AG04450 (cell line): ENCODE measurements at regions not wholly inside any gene's neighbourhood (a gene's known extent, or its start where the extent isn't known, plus 50 kb on each side); places are given as distances from the start of the nearest gene placed in this dataset.

Experiments used
- CTCF ChIA-PET: fragments of 300-600, 350-600 bp; formaldehyde crosslinking; extraction: SDS; loops from one replicate; lab custom pipeline; 2022; ENCODE audit warnings: antibody characterized with exemption, inconsistent platforms; lab: Charles Lee
- POLR2A ChIA-PET: fragments of 350-600 bp; formaldehyde crosslinking; extraction: SDS; loops from one replicate; lab custom pipeline; 2021; ENCODE audit warnings: antibody characterized with exemption, inconsistent platforms; lab: Yijun Ruan, JAX
- DNase-seq: peaks from one replicate; pipeline ENCODE4 v3.0.0-alpha.2; 2011; ENCODE audit warnings: low read depth, low spot score
- H3K27ac ChIP-seq: one replicate; pipeline ENCODE4 v1.5.1; 2012; ENCODE audit warnings: low read depth, low read length, control low read depth
- H3K27me3 ChIP-seq: one replicate; pipeline ENCODE4 v1.6.0; 2012; ENCODE audit warnings: low read length; ENCODE audit not compliant: control insufficient read depth, insufficient read depth
- H3K4me3 ChIP-seq: 2 replicates; pipeline ENCODE4 v1.5.1; 2011; ENCODE audit warnings: mild to moderate bottlenecking, low read depth, low read length, control low read depth
- H3K9me3 ChIP-seq: 2 replicates; pipeline ENCODE4 v1.5.1; 2012; ENCODE audit warnings: low read length; ENCODE audit not compliant: control insufficient read depth, insufficient read depth
- TF ChIP-seq, protein P1 (sequence below): IDR thresholded peaks from 2 replicates; pipeline ENCODE4 v1.5.1; 2011; ENCODE audit warnings: low read depth, low read length, control low read depth, inconsistent platforms

DNA sequence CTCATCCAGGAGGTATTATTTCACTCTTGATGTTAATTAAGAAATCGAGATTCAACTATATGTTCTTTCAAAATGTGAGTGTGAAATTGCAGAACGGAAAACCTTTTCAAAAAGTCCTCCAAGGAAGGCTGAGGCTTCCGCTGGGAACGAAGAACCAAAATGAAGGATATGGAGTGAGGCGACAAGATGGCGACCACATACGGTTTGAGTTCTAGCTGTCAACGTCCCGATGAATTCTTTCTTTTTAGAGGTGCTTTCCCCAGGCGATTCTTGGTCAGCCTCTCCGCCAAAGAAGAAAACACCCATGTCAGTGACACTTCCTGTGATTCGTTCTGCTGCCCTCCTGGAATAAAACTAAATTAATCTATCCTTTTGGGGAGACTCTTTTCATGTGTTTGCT lies 78.3 kb upstream of the ADAMTS16 start:
- TF ChIP-seq, protein P1, sequence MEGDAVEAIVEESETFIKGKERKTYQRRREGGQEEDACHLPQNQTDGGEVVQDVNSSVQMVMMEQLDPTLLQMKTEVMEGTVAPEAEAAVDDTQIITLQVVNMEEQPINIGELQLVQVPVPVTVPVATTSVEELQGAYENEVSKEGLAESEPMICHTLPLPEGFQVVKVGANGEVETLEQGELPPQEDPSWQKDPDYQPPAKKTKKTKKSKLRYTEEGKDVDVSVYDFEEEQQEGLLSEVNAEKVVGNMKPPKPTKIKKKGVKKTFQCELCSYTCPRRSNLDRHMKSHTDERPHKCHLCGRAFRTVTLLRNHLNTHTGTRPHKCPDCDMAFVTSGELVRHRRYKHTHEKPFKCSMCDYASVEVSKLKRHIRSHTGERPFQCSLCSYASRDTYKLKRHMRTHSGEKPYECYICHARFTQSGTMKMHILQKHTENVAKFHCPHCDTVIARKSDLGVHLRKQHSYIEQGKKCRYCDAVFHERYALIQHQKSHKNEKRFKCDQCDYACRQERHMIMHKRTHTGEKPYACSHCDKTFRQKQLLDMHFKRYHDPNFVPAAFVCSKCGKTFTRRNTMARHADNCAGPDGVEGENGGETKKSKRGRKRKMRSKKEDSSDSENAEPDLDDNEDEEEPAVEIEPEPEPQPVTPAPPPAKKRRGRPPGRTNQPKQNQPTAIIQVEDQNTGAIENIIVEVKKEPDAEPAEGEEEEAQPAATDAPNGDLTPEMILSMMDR, result no peak
- DNase-seq, result no peak

DNA sequence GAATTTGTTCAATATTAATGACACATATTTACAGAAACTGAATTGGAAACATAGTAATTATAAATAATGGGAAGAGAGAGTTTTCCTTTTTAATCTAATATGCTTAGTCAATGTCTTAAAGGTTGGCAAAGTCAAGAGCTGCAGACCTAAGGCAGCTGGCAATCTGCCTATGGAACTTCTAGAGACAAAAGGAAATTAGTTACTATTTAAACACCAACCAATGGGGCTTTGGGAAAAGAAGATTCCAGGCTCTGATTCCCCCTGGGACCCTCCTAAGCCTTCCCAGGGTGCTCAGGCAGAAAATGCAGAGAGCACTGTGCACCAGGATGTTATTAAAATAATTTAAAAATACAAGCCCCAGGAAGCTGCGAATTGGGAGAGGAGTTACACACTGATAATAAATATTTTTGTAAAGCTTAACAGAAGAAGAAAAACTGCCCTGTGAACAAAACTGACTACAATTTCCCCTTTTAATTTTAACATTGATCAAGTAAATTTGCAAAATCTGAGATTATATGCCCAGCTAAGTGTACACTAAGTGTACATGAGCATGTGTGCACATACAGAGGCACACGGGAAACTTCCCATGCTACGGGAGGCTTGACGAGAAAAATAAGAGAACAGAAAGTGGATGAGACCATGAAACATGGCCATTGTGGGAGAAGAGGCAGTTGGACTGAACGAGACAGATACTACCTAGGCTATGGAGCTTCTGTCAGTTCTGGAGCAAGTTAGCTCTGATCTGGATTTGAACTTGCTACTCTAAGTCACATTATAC lies 77.4 kb upstream of the ADAMTS16 start:
- ChIA-PET POLR2A (no interaction called here), CTCF (no interaction called here)
- H3K4me3 ChIP-seq, result no peak overlapping the region
- peaks cover 16% of the 10 kb centered on the region for H3K9me3 ChIP-seq
- DNase-seq, result no peak
- H3K27ac ChIP-seq, result no peak overlapping the region
- TF ChIP-seq, protein P1, result no peak
- no peaks in the 10 kb centered on the region for H3K27me3 ChIP-seq

More for the DNA sequence above, 78.3 kb upstream of the ADAMTS16 start:
- Histone ChIP-seq H3K4me3 (no peak overlapping the region), H3K27me3 (no peaks in the 10 kb centered on the region), H3K27ac (no peak overlapping the region), H3K9me3 (peaks cover 21% of the 10 kb centered on the region)
- POLR2A ChIA-PET, result no interaction called here
- CTCF ChIA-PET, result no interaction called here

DNA sequence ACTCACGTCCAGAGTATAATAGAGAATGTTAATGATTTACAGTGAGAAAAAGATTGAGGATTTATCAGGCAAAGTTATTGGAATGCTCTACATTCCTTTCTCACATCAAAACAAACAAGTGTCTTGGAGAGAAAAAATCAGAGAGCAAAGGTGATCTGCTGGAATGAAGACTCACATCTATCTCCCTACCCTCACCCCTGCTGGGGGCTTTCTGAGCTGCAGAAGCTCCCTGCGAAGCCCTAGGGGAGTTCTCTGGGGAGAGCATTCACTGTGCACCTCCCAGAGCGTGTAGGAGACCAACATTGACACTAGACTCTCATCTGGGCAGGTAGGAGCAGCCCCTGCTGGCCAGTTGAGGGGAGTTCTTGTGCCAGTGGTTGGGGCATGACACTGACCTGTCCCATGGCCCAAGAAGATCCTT lies 76.6 kb upstream of the ADAMTS16 start:
- no peak overlapping the region for H3K27ac ChIP-seq
- H3K27me3 ChIP-seq, result no peaks in the 10 kb centered on the region
- TF ChIP-seq, protein P1, result no peak
- ChIA-PET CTCF (no interaction called here), POLR2A (no interaction called here)
- no peak overlapping the region for H3K4me3 ChIP-seq
- DNase-seq, result no peak
- H3K9me3 ChIP-seq, result peaks cover 16% of the 10 kb centered on the region

DNA sequence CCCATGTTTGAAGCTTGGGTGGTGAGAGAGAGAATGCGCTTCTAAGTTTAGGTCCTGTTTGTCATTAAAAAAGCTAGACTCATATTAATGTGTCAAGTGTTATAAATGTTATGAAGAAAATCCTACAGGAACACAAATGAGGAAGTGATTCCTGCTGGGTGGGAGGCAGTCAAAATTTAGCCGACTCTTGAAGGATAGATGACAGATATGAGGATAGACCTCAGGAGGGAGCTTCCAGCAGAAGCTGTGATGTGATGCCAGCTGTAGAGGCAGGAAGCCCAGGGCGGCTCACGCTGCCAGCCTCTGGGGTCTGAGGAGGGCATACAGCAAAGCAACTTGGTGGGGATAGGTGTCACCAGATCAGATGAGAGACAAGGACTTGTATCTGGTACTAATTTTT lies 74.7 kb upstream of the ADAMTS16 start:
- H3K9me3 ChIP-seq, result peaks cover 16% of the 10 kb centered on the region
- no peak overlapping the region for H3K4me3 ChIP-seq
- ChIA-PET CTCF (no interaction called here), POLR2A (no interaction called here)
- no peak overlapping the region for H3K27ac ChIP-seq
- no peaks in the 10 kb centered on the region for H3K27me3 ChIP-seq
- TF ChIP-seq, protein P1, result no peak
- no peak for DNase-seq

DNA sequence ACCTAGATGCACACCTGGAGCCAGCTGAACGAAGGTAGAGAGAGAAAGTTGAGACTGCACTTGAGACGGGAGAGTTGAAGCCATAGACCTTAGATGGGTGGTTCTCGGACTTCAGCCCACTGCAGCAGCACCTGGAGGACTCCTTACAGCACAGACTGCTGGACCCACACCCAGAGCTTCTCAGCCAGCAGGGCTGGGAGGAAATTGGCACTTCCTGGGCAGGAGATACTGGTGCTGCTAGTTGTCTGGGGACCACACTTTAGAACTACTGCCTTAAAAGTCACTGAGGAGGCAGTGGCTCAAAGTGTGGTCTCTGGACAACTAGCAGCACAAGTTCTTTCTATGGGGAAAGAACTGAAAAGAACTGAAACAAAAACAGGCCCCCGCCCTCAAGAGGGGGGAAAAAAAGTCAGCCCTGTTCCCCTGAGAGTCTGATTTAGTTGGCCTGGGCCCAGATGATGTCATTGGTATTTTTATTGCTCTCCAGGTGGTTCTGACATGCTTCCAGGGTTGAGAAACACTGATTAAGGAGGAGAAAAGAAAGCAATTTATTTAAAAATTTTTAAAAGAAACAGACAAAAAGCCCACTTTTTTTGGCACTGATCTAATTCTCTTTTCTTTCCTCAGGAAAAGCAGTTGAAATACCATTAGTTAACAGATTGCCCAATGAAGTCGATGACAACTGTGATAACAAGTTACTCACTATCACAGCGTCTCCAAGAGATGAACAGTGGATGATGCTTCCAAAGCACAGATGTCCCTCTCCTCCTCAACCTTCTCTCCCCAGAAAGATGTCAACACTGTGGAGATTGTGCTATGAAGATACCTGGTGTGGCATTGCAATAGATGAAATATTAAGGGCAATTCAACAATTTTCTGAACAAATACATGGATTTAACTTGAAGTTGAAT lies 73.6 kb upstream of the ADAMTS16 start:
- POLR2A ChIA-PET, result no interaction called here
- Histone ChIP-seq H3K27ac (no peak overlapping the region), H3K9me3 (peaks cover 22% of the 10 kb centered on the region), H3K27me3 (no peaks in the 10 kb centered on the region), H3K4me3 (no peak overlapping the region)
- CTCF ChIA-PET, result no interaction called here
- DNase-seq, result no peak
- TF ChIP-seq, protein P1, result no peak
